ENCODE measurements at regions not wholly inside any gene's neighbourhood (a gene's known extent, or its start where the extent isn't known, plus 50 kb on each side); places are given as distances from the start of the nearest gene placed in this dataset.

DNA sequence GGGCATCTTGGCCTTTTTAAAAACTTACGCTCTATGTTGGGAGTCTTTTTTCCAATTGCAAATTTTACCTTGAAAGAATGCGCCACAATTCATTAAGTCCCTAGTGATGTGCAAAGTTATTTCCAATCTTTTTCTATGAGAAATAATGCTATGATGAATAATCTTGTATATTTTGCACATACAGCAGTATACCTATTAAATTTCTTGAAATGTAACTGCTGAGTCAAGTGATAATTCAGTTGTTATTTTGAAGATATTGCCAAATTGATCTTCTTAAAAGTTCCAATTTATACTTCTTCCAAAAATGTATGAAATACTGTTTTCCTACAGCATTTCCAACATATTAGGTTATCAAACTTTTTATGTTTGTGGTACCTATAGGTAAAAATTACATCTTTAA is 92.8 kb upstream of the PPP2R2B start:
- H3K4me1 Mint-ChIP-seq (ENCODE audit: low read depth, unreplicated experiment): no peaks in the 10 kb centered on the region
- TF ChIP-seq, protein P1, sequence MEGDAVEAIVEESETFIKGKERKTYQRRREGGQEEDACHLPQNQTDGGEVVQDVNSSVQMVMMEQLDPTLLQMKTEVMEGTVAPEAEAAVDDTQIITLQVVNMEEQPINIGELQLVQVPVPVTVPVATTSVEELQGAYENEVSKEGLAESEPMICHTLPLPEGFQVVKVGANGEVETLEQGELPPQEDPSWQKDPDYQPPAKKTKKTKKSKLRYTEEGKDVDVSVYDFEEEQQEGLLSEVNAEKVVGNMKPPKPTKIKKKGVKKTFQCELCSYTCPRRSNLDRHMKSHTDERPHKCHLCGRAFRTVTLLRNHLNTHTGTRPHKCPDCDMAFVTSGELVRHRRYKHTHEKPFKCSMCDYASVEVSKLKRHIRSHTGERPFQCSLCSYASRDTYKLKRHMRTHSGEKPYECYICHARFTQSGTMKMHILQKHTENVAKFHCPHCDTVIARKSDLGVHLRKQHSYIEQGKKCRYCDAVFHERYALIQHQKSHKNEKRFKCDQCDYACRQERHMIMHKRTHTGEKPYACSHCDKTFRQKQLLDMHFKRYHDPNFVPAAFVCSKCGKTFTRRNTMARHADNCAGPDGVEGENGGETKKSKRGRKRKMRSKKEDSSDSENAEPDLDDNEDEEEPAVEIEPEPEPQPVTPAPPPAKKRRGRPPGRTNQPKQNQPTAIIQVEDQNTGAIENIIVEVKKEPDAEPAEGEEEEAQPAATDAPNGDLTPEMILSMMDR (IDR thresholded peaks at IDR 0.05; ENCODE audit: insufficient read depth, low read depth, low read length): no peak
- no peak for TF ChIP-seq EZH2 (IDR thresholded peaks at IDR 0.05; ENCODE audit: insufficient read depth, low read length)
- Histone ChIP-seq H3K79me2 (ENCODE audit: insufficient read depth, low read length) (no peaks in the 10 kb centered on the region), H3K4me2 (ENCODE audit: low read length) (no peak overlapping the region), H3K36me3 (ENCODE audit: insufficient read depth, low read length) (no peaks in the 10 kb centered on the region), H3K9ac (ENCODE audit: low read length) (no peak overlapping the region), H4K20me1 (ENCODE audit: insufficient read depth, low read length) (no peaks in the 10 kb centered on the region), H2AFZ (ENCODE audit: low read depth, low read length) (no peak overlapping the region), H3K27me3 (ENCODE audit: insufficient read depth, low read length) (no peaks in the 10 kb centered on the region), H3K27ac (ENCODE audit: low read depth, low read length) (no peak overlapping the region), H3K4me1 (ENCODE audit: insufficient read depth, low read length) (no peaks in the 10 kb centered on the region), H3K4me3 (ENCODE audit: insufficient read depth, low read depth, low read length) (no peak overlapping the region), H3K9me3 (ENCODE audit: insufficient read depth, low read depth, low read length) (no peaks in the 10 kb centered on the region)
- FAIRE-seq: no peak
- peaks cover 3% of the 10 kb centered on the region for H3K27me3 Mint-ChIP-seq (ENCODE audit: low read depth, unreplicated experiment)
- no peak overlapping the region for H3K4me3 Mint-ChIP-seq (ENCODE audit: unreplicated experiment)
- H3K9me3 Mint-ChIP-seq (ENCODE audit: unreplicated experiment): peaks cover 2% of the 10 kb centered on the region
- H3K27ac Mint-ChIP-seq (ENCODE audit: unreplicated experiment): no peak overlapping the region
- DNase-seq (ENCODE audit: low read depth): no peak
- no peaks in the 10 kb centered on the region for H3K36me3 Mint-ChIP-seq (ENCODE audit: low read depth, unreplicated experiment)

DNA sequence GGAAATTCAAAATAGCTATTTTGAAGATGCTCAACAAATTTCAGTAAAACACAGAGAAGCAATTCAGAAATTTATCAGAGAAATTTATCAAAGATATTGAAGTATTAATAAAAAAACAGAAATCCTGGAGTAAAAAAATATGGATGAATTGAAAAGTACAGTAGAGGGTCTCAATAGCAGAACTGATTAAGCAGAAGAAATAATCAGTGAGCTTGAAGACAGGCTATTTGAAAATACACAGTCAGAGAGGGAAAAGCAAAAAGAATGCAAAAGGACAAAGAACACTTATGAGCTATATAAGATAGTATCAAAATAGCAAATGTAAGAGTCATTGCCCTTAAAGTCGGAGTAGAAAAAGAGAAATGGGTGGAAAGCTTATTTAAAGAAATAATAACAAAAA is 107.9 kb upstream of the PPP2R2B start:
- DNase-seq (ENCODE audit: low read depth) (no peak), FAIRE-seq (no peak)
- H3K27me3 Mint-ChIP-seq (ENCODE audit: low read depth, unreplicated experiment): no peaks in the 10 kb centered on the region
- Histone ChIP-seq H3K9me3 (ENCODE audit: insufficient read depth, low read depth, low read length) (no peaks in the 10 kb centered on the region), H3K27ac (ENCODE audit: low read depth, low read length) (no peak overlapping the region), H3K4me3 (ENCODE audit: insufficient read depth, low read depth, low read length) (no peak overlapping the region), H3K36me3 (ENCODE audit: insufficient read depth, low read length) (no peaks in the 10 kb centered on the region), H3K79me2 (ENCODE audit: insufficient read depth, low read length) (no peaks in the 10 kb centered on the region), H3K9ac (ENCODE audit: low read length) (no peak overlapping the region), H4K20me1 (ENCODE audit: insufficient read depth, low read length) (no peaks in the 10 kb centered on the region), H3K4me1 (ENCODE audit: insufficient read depth, low read length) (no peaks in the 10 kb centered on the region), H3K27me3 (ENCODE audit: insufficient read depth, low read length) (no peaks in the 10 kb centered on the region), H3K4me2 (ENCODE audit: low read length) (no peak overlapping the region), H2AFZ (ENCODE audit: low read depth, low read length) (no peak overlapping the region)
- no peaks in the 10 kb centered on the region for H3K36me3 Mint-ChIP-seq (ENCODE audit: low read depth, unreplicated experiment)
- TF ChIP-seq EZH2 (IDR thresholded peaks at IDR 0.05; ENCODE audit: insufficient read depth, low read length): no peak
- TF ChIP-seq, protein P1 (IDR thresholded peaks at IDR 0.05; ENCODE audit: insufficient read depth, low read depth, low read length): no peak
- peaks cover 6% of the 10 kb centered on the region for H3K9me3 Mint-ChIP-seq (ENCODE audit: unreplicated experiment)
- no peak overlapping the region for H3K27ac Mint-ChIP-seq (ENCODE audit: unreplicated experiment)
- no peak overlapping the region for H3K4me3 Mint-ChIP-seq (ENCODE audit: unreplicated experiment)
- H3K4me1 Mint-ChIP-seq (ENCODE audit: low read depth, unreplicated experiment): no peaks in the 10 kb centered on the region

DNA sequence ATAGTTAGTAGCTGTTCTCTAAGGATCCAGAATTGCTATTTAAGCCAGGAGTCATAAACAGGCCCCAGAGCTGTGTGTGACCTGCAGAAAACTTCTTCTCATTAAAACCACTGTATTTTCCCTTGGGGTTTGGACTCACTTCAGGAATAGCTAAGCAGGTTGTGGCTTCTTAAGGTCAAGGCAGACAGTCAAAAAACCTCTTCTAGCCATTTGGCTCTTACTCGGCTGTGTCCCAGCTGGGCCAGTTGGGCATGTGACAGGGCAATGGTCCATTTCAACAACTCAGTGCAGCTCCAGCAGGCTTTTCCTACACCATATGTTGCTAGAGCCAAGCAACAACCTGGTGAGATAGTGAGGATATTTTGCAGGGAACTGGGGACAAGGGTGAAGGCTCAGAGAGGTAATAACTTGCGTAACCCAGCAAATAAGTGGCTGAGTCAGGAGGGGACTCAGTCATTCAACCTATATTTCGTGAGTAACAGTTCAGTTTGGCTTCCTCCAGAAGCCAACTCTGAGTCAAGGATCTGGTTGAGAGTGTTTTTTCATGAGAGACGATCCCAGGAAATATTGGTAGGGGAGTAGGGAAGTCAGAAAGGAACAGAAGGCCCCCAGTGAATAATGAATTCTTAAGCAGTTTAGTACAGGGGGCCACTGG is 115.4 kb upstream of the PPP2R2B start:
- H3K27me3 Mint-ChIP-seq (ENCODE audit: low read depth, unreplicated experiment): no peaks in the 10 kb centered on the region
- no peaks in the 10 kb centered on the region for H3K4me1 Mint-ChIP-seq (ENCODE audit: low read depth, unreplicated experiment)
- no peaks in the 10 kb centered on the region for H4K20me1 ChIP-seq (ENCODE audit: insufficient read depth, low read length)
- H3K36me3 Mint-ChIP-seq (ENCODE audit: low read depth, unreplicated experiment): no peaks in the 10 kb centered on the region
- H3K9ac ChIP-seq (ENCODE audit: low read length): no peak overlapping the region
- H3K36me3 ChIP-seq (ENCODE audit: insufficient read depth, low read length): no peaks in the 10 kb centered on the region
- no peak overlapping the region for H3K27ac Mint-ChIP-seq (ENCODE audit: unreplicated experiment)
- DNase-seq (ENCODE audit: low read depth) (peak; percentile 76), FAIRE-seq (no peak)
- H3K4me3 Mint-ChIP-seq (ENCODE audit: unreplicated experiment): no peak overlapping the region
- H3K27ac ChIP-seq (ENCODE audit: low read depth, low read length): no peak overlapping the region
- H3K4me3 ChIP-seq (ENCODE audit: insufficient read depth, low read depth, low read length): no peak overlapping the region
- H3K9me3 Mint-ChIP-seq (ENCODE audit: unreplicated experiment): peaks cover 5% of the 10 kb centered on the region
- H2AFZ ChIP-seq (ENCODE audit: low read depth, low read length): no peak overlapping the region
- H3K79me2 ChIP-seq (ENCODE audit: insufficient read depth, low read length): no peaks in the 10 kb centered on the region
- TF ChIP-seq, protein P1 (IDR thresholded peaks at IDR 0.05; ENCODE audit: insufficient read depth, low read depth, low read length): no peak
- H3K4me1 ChIP-seq (ENCODE audit: insufficient read depth, low read length): no peaks in the 10 kb centered on the region
- H3K9me3 ChIP-seq (ENCODE audit: insufficient read depth, low read depth, low read length): no peaks in the 10 kb centered on the region
- H3K4me2 ChIP-seq (ENCODE audit: low read length): no peak overlapping the region
- no peaks in the 10 kb centered on the region for H3K27me3 ChIP-seq (ENCODE audit: insufficient read depth, low read length)

All from astrocyte (in vitro differentiated cells and primary cell).